Bronchial epithelial cell (primary cell): ENCODE measurements at regions not wholly inside any gene's neighbourhood (a gene's known extent, or its start where the extent isn't known, plus 50 kb on each side); places are given as distances from the start of the nearest gene placed in this dataset.
"Not testable (repeated sequence)": the region's sequence is repeated elsewhere in the genome, so short reads cannot be mapped to it uniquely, and the experiment has no call there.

Experiments used
- DNase-seq: peaks from one replicate; pipeline ENCODE4 v3.0.0-alpha.2; 2010; ENCODE audit warnings: low read depth
- FAIRE-seq: peaks from 2 replicates; lab custom pipeline; 2011; peaks lifted over from hg19 to GRCh38; lab: Jason Lieb, UNC
- H3K27me3 ChIP-seq: 2 replicates; pipeline ENCODE4 v1.5.1; 2011; ENCODE audit warnings: low read length; ENCODE audit not compliant: control insufficient read depth, insufficient read depth
- H3K36me3 ChIP-seq: 2 replicates; pipeline ENCODE4 v1.5.1; 2011; ENCODE audit warnings: low read length; ENCODE audit not compliant: control insufficient read depth, insufficient read depth
- H3K4me3 ChIP-seq: 2 replicates; pipeline ENCODE4 v1.5.1; 2011; ENCODE audit warnings: mild to moderate bottlenecking, low read depth, low read length, control low read depth
- CTCF ChIP-seq: IDR thresholded peaks from 2 replicates; pipeline ENCODE4 v1.5.1; 2011; ENCODE audit warnings: mild to moderate bottlenecking, moderate library complexity, low read length, control low read depth, inconsistent platforms; ENCODE audit not compliant: insufficient read depth, severe bottlenecking

- no peak overlapping the region for H3K4me3 ChIP-seq
- TF ChIP-seq CTCF, result no peak
- FAIRE-seq, result no peak
- DNase-seq, result no peak
- no peaks in the 10 kb centered on the region for H3K27me3 ChIP-seq
- no peaks in the 10 kb centered on the region for H3K36me3 ChIP-seq
These were observed 280.9 kb upstream of the PRKX start for GRCh38 chrX:3994315-3994714.

- no peaks in the 10 kb centered on the region for H3K27me3 ChIP-seq
- H3K36me3 ChIP-seq, result no peaks in the 10 kb centered on the region
- DNase-seq (no peak), FAIRE-seq (no peak)
- H3K4me3 ChIP-seq, result no peak overlapping the region
- TF ChIP-seq CTCF, result no peak
These were observed 277.1 kb upstream of the PRKX start for GRCh38 chrX:3990569-3990968.

GRCh38 chrX:3972104-3972858, 258.8 kb upstream of the PRKX start:
- not testable (repeated sequence) for H3K4me3 ChIP-seq, DNase-seq, FAIRE-seq, H3K27me3 ChIP-seq, H3K36me3 ChIP-seq

- Histone ChIP-seq H3K4me3 (no peak overlapping the region), H3K27me3 (no peaks in the 10 kb centered on the region), H3K36me3 (no peaks in the 10 kb centered on the region)
- FAIRE-seq (no peak), DNase-seq (no peak)
- no peak for TF ChIP-seq CTCF
These were observed 255.3 kb upstream of the PRKX start for GRCh38 chrX:3968749-3969148.

- no peaks in the 10 kb centered on the region for H3K36me3 ChIP-seq
- DNase-seq, result no peak
- no peak overlapping the region for H3K4me3 ChIP-seq
- no peaks in the 10 kb centered on the region for H3K27me3 ChIP-seq
- no peak for FAIRE-seq
- no peak for TF ChIP-seq CTCF
These were observed 250.5 kb upstream of the PRKX start for GRCh38 chrX:3963980-3964379.

- Histone ChIP-seq H3K27me3 (no peaks in the 10 kb centered on the region), H3K36me3 (no peaks in the 10 kb centered on the region), H3K4me3 (no peak overlapping the region)
- FAIRE-seq, result no peak
- peak; percentile 5 for DNase-seq
- peak; percentile 35 for TF ChIP-seq CTCF
These were observed 249.3 kb upstream of the PRKX start for GRCh38 chrX:3962511-3963311.
